A549 (cell line): ENCODE measurements at regions not wholly inside any gene's neighbourhood (a gene's known extent, or its start where the extent isn't known, plus 50 kb on each side); places are given as distances from the start of the nearest gene placed in this dataset.

ENCODE experiments used
- BHLHE40 ChIP-seq: IDR thresholded peaks from 2 replicates; pipeline ENCODE4 v1.6.1; 2012; ENCODE audit warnings: low read depth, low read length, inconsistent platforms
- CBX8 ChIP-seq: fragments of 200-600 bp; sonication (generic); IDR thresholded peaks from 2 replicates; pipeline ENCODE4 v1.6.1; 2016
- CEBPB ChIP-seq, 2 experiments: fragments of >200 bp in 1 of 2; sonication (Bioruptor Twin) in 1 of 2; formaldehyde crosslinking in 1 of 2; IDR thresholded peaks; 2 replicates each; pipeline ENCODE4 v1.6.1; 2012 to 2016
- CTCF ChIP-seq: fragments of >200 bp; sonication (Bioruptor Twin); formaldehyde crosslinking; IDR thresholded peaks from 3 replicates; pipeline ENCODE4 v1.5.1; 2016
- EP300 ChIP-seq, 2 experiments: fragments of >200 bp; sonication (Bioruptor Twin); formaldehyde crosslinking; IDR thresholded peaks; 2 replicates in 1 of 2; 3 replicates in 1 of 2; pipeline ENCODE4 v1.6.1; 2016 to 2017
- HDAC2 ChIP-seq: fragments of 200-600 bp; sonication (generic); IDR thresholded peaks from 2 replicates; pipeline ENCODE4 v1.6.1; 2016
- MAFK ChIP-seq: fragments of 450-650 bp; IDR thresholded peaks from 2 replicates; pipeline ENCODE4 v1.6.1; 2014; ENCODE audit not compliant: partially characterized antibody
- MAZ ChIP-seq: fragments of 150-350 bp; IDR thresholded peaks from 2 replicates; pipeline ENCODE4 v1.6.1; 2014; ENCODE audit warnings: antibody characterized with exemption, low read depth, low read length, borderline replicate concordance
- POLR2A ChIP-seq: IDR thresholded peaks from 2 replicates; pipeline ENCODE4 v1.6.1; 2012; ENCODE audit warnings: mild to moderate bottlenecking, low read length
- RAD21 ChIP-seq, 2 experiments: fragments of >200 bp in 1 of 2; sonication (Bioruptor Twin) in 1 of 2; formaldehyde crosslinking in 1 of 2; IDR thresholded peaks in 1 of 2; conservative IDR thresholded peaks in 1 of 2; 2 replicates in 1 of 2; 3 replicates in 1 of 2; pipeline ENCODE4 v1.6.1; 2012 to 2018; ENCODE audit warnings: inconsistent platforms in 1 of 2
- RNF2 ChIP-seq: fragments of 200-600 bp; sonication (generic); IDR thresholded peaks from 2 replicates; pipeline ENCODE4 v1.6.1; 2016; ENCODE audit warnings: low read depth, mild to moderate bottlenecking, antibody characterized with exemption, moderate library complexity, borderline replicate concordance
- USF2 ChIP-seq: fragments of 450-650 bp; IDR thresholded peaks from 2 replicates; pipeline ENCODE4 v1.6.1; 2014; ENCODE audit warnings: antibody characterized with exemption
- ZC3H11A ChIP-seq: fragments of 450-650 bp; IDR thresholded peaks from 2 replicates; pipeline ENCODE4 v1.6.1; 2014; ENCODE audit warnings: antibody characterized with exemption, mild to moderate bottlenecking

GRCh38 chr5:106578736-106579135 lies 1092.0 kb downstream of the EFNA5 start:
- TF ChIP-seq CEBPB (IDR thresholded peaks at IDR 0.05) (no peak), MAZ (no peak), HDAC2 (no peak), BHLHE40 (no peak), USF2 (no peak), CTCF (no peak), RNF2 (no peak), POLR2A (no peak), EP300 (IDR thresholded peaks at IDR 0.05) (no peak), CBX8 (no peak), ZC3H11A (no peak), MAFK (no peak), RAD21 (conservative IDR thresholded peaks at IDR 0.05 in 1 of 2, IDR thresholded peaks at IDR 0.05 in 1 of 2) (no peak)
